Dendritic cell treated with granulocyte-macrophage colony-stimulating factor and Interleukin-4, amounts not matched to agents 40 ng/mL and 50 ng/mL, for 4 days (primary cell): ENCODE measurements at regions not wholly inside any gene's neighbourhood (a gene's known extent, or its start where the extent isn't known, plus 50 kb on each side); places are given as distances from the start of the nearest gene placed in this dataset.

Experiments
- H3K27ac Mint-ChIP-seq: one replicate; pipeline ENCODE4 v1.8.0; 2022; ENCODE audit warnings: mild to moderate bottlenecking, mixed read lengths
- H3K27me3 Mint-ChIP-seq: one replicate; pipeline ENCODE4 v1.8.0; 2022; ENCODE audit warnings: mild to moderate bottlenecking, mixed read lengths
- H3K36me3 Mint-ChIP-seq: one replicate; pipeline ENCODE4 v1.8.0; 2022; ENCODE audit warnings: low read depth, mixed read lengths
- H3K4me1 Mint-ChIP-seq: one replicate; pipeline ENCODE4 v1.8.0; 2022; ENCODE audit warnings: low read depth, mixed read lengths
- H3K4me3 Mint-ChIP-seq: one replicate; pipeline ENCODE4 v1.8.0; 2022; ENCODE audit warnings: mild to moderate bottlenecking, moderate library complexity, mixed read lengths
- H3K9me3 Mint-ChIP-seq: one replicate; pipeline ENCODE4 v1.8.0; 2022; ENCODE audit warnings: mixed read lengths
- intact Hi-C: fragments of 100-400 bp; cut with micrococcal nuclease; formaldehyde crosslinking; loops from one replicate; pipeline ENCODE4 v1.15.0; 2022

DNA sequence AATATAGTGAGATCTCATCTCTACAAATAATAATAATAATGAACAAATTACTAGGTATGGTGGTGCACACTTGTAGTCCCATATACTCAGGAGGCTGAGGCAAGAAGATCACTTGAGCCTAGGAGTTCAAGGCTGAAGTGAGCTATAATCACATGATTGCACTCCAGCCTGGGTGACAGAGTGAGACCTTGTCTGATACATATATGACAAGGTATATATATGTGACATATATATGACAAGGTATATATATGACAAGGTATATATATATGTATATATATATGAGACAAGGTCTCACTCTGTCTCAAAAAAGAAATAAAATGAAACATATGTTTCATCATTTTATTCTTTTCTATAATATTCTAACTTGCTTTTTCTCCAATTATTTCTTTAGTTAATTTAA, 278.1 kb upstream of the TET2 start:
- H3K27ac Mint-ChIP-seq = no peak overlapping the region
- H3K9me3 Mint-ChIP-seq = no peaks in the 10 kb centered on the region
- intact Hi-C loops = loop anchor here (10.0 kb wide), 1 partner anchor 606 kb away; the partner anchor contains the start of gene PPA2
- H3K4me1 Mint-ChIP-seq = peaks cover 23% of the 10 kb centered on the region
- H3K27me3 Mint-ChIP-seq = no peaks in the 10 kb centered on the region
- H3K36me3 Mint-ChIP-seq = no peaks in the 10 kb centered on the region
- H3K4me3 Mint-ChIP-seq = peak overlapping the region; percentile 6

DNA sequence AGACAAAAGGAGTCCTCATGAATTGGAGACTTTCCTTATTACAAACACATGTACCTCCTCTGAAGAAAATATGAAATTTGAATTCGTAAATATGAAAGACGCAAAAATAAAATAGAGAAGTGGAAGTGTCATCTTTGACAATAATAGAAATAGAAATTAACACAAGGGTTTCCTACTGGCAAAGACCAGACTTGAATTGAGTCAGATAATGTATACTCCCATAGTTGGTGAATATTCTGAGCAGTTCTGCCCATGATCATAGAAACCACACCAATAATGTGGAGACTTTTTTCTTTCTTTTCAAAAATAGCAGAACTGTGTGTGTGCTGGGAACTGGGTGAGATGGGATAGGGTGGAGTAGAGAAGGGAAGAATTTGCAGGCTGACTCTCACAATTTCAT, 277.7 kb upstream of the TET2 start:
- H3K9me3 Mint-ChIP-seq = no peaks in the 10 kb centered on the region
- H3K4me1 Mint-ChIP-seq = peaks cover 25% of the 10 kb centered on the region
- intact Hi-C loops = loop anchor here (10.0 kb wide), 1 partner anchor 606 kb away; the partner anchor contains the start of gene PPA2
- H3K36me3 Mint-ChIP-seq = no peaks in the 10 kb centered on the region
- H3K4me3 Mint-ChIP-seq = peak overlapping the region; percentile 6
- H3K27me3 Mint-ChIP-seq = no peaks in the 10 kb centered on the region
- peak overlapping the region; percentile 69 for H3K27ac Mint-ChIP-seq

DNA sequence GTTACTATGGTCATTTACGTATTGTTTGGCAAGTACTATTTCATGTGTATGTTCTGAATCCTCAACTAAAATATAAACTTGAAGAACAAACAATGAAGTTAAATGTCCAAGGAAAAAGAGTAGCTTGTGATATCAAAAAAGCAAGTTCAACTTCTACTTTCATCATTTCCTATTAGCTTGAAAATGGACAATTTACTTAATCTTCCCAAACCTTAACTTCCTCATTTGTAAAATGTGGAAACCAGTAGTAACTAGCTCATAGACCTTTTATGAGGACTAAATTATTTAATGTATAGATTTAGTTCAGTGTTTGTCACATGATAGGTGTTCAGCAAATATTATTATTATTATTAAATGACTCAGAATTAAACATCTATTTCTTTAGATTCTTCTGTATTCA, 276.8 kb upstream of the TET2 start:
- Mint-ChIP-seq H3K4me1 (peaks cover 28% of the 10 kb centered on the region), H3K27me3 (no peaks in the 10 kb centered on the region), H3K36me3 (no peaks in the 10 kb centered on the region), H3K4me3 (no peak overlapping the region), H3K9me3 (no peaks in the 10 kb centered on the region), H3K27ac (no peak overlapping the region)
- intact Hi-C loops = loop anchor here (10.0 kb wide), 3 partner anchors 95 to 605 kb away; partner anchors contain the start of gene PPA2

DNA sequence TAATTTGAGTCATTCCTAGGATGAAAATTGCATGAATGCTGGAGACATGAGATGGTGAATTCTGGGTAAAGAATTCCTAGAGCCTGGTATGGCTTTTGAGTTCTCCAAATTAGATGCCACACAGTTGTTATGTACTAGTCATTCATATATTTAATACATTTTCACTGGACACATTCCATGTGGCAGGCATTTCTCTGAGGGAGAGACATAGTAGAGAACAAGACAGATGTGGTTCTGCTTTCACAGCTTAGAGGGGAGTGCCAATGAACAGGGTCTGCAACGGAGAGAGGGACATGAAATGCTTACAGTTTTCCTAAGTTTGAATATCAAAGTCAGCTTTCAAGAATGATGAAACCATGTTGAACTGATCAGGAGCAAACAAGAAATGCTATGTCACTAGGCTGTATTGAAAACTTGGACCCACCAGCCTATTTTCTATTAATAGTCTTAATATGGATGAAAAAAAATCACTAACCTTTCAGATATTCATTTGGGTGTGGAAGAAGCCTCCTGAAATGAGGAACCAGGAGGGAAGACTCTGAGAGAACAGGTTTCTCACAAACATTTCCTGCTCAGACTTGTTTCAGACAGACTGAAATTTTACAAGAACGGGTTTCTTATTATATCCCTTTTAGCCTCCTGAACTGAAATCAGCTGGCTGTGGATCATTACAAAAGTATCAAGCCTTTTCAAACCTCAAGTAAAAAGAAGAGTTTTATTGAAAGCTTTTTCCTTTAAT, 276.0 kb upstream of the TET2 start:
- Mint-ChIP-seq H3K9me3 (no peaks in the 10 kb centered on the region), H3K36me3 (no peaks in the 10 kb centered on the region), H3K4me1 (peaks cover 37% of the 10 kb centered on the region), H3K27ac (no peak overlapping the region), H3K27me3 (no peaks in the 10 kb centered on the region), H3K4me3 (no peak overlapping the region)
- intact Hi-C loops = loop anchor here (10.0 kb wide), 2 partner anchors 94 to 184 kb away; no protein-coding TSS in a partner anchor

DNA sequence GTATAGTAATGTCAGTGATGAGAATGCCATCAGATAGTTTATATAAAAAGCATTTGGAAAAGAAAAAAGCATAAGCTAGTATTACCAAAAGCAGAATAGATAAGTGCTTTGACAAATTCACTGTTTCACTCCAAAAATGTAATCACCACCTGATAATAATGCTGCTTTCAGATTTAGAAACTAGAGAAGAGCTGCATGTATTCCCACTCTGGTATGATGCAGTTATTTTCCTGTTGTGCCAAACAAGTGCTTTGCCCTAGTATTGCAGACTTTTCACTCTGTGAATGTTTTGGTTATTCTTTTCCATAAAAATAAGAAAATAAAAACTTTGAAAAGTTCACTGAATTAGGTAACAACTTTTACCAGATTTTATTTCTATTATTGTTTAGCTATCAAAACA, 267.7 kb upstream of the TET2 start:
- H3K9me3 Mint-ChIP-seq = no peaks in the 10 kb centered on the region
- no peak overlapping the region for H3K4me3 Mint-ChIP-seq
- H3K36me3 Mint-ChIP-seq = no peaks in the 10 kb centered on the region
- intact Hi-C loops = loop anchor here (10.0 kb wide), 2 partner anchors 86 to 176 kb away; no protein-coding TSS in a partner anchor
- peaks cover 18% of the 10 kb centered on the region for H3K4me1 Mint-ChIP-seq
- H3K27ac Mint-ChIP-seq = no peak overlapping the region
- peaks cover 6% of the 10 kb centered on the region for H3K27me3 Mint-ChIP-seq

DNA sequence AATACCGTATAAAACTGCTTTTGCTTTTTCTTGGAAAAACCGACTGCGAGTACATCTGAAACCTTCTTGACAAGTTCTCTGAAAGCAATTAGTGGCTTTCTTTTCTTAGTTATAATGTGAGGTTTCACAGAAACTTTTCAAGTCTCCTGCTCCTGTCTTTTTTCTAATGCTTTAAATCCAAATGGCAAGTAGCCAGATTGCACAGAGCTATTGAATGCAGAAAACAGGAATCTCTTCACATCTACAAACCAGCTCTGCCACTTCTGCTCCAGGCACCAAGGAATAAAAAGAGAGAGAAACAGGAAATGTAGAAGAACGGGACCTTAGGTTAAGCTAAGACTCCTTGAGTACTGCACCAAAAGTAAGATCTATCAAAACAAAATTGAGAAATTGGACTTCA, 267.3 kb upstream of the TET2 start:
- Mint-ChIP-seq H3K9me3 (no peaks in the 10 kb centered on the region), H3K27ac (no peak overlapping the region), H3K27me3 (peaks cover 6% of the 10 kb centered on the region), H3K4me1 (peaks cover 18% of the 10 kb centered on the region), H3K36me3 (no peaks in the 10 kb centered on the region), H3K4me3 (peak overlapping the region; percentile 10)
- intact Hi-C loops = loop anchor here (10.0 kb wide), 2 partner anchors 85 to 175 kb away; no protein-coding TSS in a partner anchor

DNA sequence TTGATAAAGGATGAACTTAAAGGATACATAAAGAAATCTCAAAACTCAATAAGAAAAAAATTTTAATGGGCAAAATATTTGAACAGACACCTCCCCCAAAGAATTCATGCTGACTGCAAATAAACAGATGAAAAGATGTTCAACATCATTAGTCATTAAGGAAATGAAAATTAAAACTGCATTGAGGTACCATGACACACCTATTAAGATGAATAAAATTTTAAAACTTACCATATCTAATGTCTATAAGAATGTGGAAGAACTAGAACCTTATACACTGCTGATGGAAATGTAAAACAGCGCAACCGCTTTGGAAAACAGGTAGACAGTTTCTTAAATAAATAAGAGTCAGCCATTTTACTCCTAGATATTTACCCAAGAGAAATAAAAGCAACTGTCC, 266.8 kb upstream of the TET2 start:
- H3K9me3 Mint-ChIP-seq = no peaks in the 10 kb centered on the region
- H3K36me3 Mint-ChIP-seq = no peaks in the 10 kb centered on the region

DNA sequence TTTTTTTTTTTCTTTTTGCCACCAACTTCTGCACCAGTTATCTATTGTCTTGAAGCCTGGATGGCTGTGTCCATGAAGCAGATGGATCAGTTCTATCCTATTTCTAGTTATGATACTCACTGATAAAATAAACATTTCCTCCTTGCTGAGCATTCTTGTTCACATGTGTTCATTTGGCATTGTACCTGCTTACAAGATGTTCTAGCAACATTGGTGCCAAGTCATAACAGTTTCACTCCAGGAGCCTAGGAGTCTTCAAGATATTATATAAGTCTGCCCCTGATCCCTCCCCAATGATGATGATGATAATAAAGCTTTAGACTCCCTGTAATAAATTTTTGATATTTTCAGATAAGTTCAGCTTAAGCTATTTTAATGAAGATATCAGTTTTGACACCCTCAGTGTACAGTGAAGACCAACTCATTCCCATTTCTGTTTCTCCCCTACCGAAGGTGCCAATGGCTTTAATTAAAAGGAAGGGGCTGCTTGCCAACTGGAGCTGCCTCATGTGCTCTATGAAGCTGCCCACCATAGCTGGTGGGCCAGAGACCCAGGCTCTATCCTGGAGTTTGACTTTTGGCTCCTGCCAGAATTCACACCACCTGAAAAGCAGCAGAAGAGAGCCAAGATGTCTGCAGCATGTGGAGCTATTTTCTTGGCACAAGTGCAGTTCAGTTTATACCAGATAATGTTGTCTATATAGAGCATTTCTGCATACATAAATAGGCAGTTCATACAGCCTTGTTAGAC, 265.4 kb upstream of the TET2 start:
- Mint-ChIP-seq H3K9me3 (no peaks in the 10 kb centered on the region), H3K4me1 (peaks cover 7% of the 10 kb centered on the region), H3K36me3 (no peaks in the 10 kb centered on the region), H3K27ac (no peak overlapping the region), H3K4me3 (no peak overlapping the region), H3K27me3 (peaks cover 6% of the 10 kb centered on the region)
- intact Hi-C loops = no loop called here

More for the DNA sequence above, 266.8 kb upstream of the TET2 start:
- Mint-ChIP-seq H3K4me3 (no peak overlapping the region), H3K4me1 (peaks cover 15% of the 10 kb centered on the region), H3K27ac (no peak overlapping the region), H3K27me3 (peaks cover 6% of the 10 kb centered on the region)
- intact Hi-C loops = loop anchor here (10.0 kb wide), 2 partner anchors 85 to 175 kb away; no protein-coding TSS in a partner anchor

DNA sequence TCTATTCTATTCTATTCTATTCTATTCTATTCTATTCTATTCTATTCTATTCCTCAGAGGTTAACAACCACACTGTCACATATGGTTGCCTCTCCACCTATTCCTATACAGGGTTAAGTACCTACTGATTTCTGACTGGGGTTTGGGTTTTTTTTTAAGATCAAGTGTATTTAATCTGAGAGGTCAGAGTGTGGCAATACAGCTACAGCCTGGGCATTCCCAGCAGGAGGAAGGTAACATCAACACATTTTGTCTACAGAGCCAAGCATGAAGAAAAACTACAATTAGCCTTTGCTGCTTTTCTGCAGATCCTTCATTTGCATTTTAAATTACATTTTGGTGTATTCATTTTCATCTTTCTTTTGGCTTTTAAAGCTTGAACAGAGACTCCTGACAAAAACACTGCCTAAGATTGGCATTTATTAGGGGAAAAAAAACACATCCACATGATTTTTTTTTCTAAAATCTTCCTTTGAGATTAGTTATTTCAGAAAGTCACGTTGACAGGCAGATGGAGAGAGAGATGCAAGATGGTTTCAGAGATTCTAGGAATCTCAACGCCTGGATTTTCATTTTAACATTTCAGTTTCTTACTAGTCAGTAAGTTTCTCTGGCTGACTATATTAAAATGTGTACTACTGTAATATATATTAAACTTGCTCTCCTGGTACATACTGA, 255.9 kb upstream of the TET2 start:
- Mint-ChIP-seq H3K4me1 (no peaks in the 10 kb centered on the region), H3K4me3 (no peak overlapping the region), H3K9me3 (peaks cover 8% of the 10 kb centered on the region), H3K27ac (no peak overlapping the region), H3K36me3 (no peaks in the 10 kb centered on the region), H3K27me3 (no peaks in the 10 kb centered on the region)
- intact Hi-C loops = no loop called here

DNA sequence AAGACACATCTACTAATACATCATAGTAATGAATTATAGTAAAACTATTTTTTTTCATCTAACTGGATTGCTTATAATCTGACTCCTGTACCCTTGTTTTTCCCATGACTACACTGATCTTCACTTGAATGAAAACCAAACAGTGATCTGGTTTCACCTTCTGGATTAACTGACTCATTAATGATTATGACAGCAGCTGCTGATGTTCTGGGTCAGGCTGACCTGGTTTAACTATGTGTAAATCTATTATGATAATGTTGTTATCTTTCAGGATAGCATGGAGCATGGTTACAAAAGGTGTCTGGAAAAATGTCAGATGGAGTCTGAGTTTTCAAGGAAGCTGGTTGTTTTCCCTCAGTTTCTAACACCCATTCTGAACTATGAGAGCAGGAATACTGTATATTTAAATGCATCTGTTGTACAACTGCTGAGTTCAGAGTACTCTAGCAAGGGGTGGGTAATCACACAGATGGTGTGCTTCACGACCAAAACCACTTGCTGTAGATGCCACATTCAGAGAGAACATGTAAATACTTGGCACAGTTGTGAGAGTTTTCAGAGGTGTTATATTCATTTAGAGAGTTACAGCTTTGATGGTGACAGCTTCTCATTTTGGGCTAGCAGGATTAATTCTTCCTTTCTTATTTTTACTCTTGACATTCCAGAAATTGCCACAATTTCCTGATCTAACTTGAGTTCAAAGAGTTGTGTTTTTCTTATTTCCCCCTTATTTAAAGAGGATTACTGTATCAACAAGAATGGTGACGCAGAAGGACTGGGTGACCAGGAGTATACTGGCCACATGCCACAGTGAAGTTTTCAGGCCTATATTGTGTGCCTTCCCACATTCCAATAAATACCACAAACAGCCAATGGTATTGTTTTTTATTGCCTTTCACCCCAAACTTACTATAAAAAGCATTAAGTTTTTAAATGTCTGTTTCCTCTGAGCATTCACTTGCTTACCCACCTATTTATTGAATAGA, 249.7 kb upstream of the TET2 start:
- Mint-ChIP-seq H3K4me3 (no peak overlapping the region), H3K4me1 (peaks cover 11% of the 10 kb centered on the region), H3K36me3 (no peaks in the 10 kb centered on the region), H3K27ac (no peak overlapping the region), H3K27me3 (no peaks in the 10 kb centered on the region), H3K9me3 (peaks cover 28% of the 10 kb centered on the region)
- intact Hi-C loops = no loop called here

DNA sequence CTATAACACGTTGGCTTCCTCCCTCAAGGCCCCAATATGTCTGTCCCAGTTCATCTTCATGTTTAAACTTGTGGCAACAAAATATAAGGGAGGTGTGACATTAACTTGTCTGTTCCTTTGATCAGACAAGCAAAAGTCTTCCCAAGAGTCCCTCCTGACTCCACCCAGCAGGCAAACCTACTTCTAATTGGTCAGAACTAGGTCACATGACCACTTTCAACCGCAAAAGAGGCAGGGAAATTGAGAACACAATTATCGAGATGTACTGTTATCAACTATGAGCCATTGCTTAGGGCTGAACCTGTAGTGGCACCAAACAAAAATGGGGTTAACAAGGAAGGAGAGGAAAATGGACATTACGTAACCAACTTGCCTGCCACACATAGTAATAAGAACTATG, 246.8 kb upstream of the TET2 start:
- Mint-ChIP-seq H3K27ac (no peak overlapping the region), H3K27me3 (no peaks in the 10 kb centered on the region), H3K4me3 (no peak overlapping the region), H3K9me3 (peaks cover 21% of the 10 kb centered on the region), H3K4me1 (peaks cover 15% of the 10 kb centered on the region), H3K36me3 (no peaks in the 10 kb centered on the region)
- intact Hi-C loops = no loop called here

DNA sequence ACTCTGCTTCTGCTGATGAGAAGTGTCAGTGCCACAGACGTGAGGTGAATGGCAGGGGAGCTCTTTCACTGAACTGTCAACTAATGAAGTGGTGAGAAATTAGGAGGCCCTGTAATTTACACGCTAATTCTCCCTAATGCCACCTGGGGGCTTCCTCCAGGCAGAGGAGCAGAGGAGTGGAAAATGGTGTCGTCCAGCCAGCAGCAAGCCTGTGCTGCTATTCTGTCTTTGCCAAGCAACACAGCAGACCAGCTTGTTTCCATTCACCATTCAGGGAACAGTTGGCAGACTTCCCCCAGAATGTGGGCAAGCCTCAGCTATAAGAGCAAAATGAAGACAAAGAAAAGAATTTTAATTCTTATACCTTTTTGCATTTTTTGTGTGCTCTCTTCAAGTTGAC, 245.2 kb upstream of the TET2 start:
- peaks cover under 1% of the 10 kb centered on the region for H3K27me3 Mint-ChIP-seq
- no peak overlapping the region for H3K27ac Mint-ChIP-seq
- intact Hi-C loops = no loop called here
- peaks cover 15% of the 10 kb centered on the region for H3K4me1 Mint-ChIP-seq
- H3K4me3 Mint-ChIP-seq = no peak overlapping the region
- H3K36me3 Mint-ChIP-seq = no peaks in the 10 kb centered on the region
- peaks cover 21% of the 10 kb centered on the region for H3K9me3 Mint-ChIP-seq
